ENCODE measurements at regions not wholly inside any gene's neighbourhood (a gene's known extent, or its start where the extent isn't known, plus 50 kb on each side); places are given as distances from the start of the nearest gene placed in this dataset.

DNA sequence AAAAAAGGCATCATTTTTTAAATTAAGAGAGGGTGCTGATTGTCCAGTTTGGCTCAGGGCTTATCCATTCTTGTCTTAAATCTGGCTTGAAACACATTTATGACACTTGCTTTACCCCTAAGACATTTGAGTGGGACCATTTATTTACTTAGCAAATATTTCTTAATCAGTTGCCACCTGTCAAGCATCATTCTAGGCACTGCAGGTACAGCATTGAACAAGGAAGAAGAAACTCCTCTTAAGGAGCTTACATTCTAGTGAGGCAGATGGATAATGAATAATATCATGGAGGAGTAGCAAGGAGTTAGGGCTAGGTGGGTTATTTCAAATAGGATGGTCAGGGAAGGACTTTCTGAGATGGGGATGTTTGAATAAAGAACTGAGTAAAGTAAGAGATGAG, 189.8 kb downstream of the UTRN start:
- Histone ChIP-seq H3K9me3 (ENCODE audit: control insufficient read depth, low read depth, low read length) (no peaks in the 10 kb centered on the region), H3K4me1 (ENCODE audit: insufficient read depth, low read length) (no peaks in the 10 kb centered on the region), H4K5ac (ENCODE audit: insufficient read length, low read depth, low read length) (no peak overlapping the region), H3K79me2 (ENCODE audit: insufficient read depth, low read length) (no peaks in the 10 kb centered on the region), H2BK12ac (ENCODE audit: insufficient read length, low read depth, low read length) (no peak overlapping the region), H3K27me3 (ENCODE audit: insufficient read depth, low read length) (no peaks in the 10 kb centered on the region), H3K18ac (ENCODE audit: insufficient read length, low read depth, low read length) (no peak overlapping the region), H2AK5ac (ENCODE audit: insufficient read length, low read length) (no peak overlapping the region), H4K20me1 (ENCODE audit: control insufficient read depth, insufficient read depth, insufficient read length) (no peaks in the 10 kb centered on the region), H2AFZ (ENCODE audit: low read length) (no peak overlapping the region), H2BK15ac (ENCODE audit: low read depth, low read length) (no peak overlapping the region), H2BK120ac (ENCODE audit: low read depth, low read length, poor library complexity, severe bottlenecking) (no peak overlapping the region), H2BK20ac (ENCODE audit: low read depth, low read length, poor library complexity, severe bottlenecking) (no peak overlapping the region), H3K56ac (ENCODE audit: insufficient read length, low read depth, low read length) (no peak overlapping the region), H3K23ac (ENCODE audit: insufficient read length, low read depth, low read length) (no peak overlapping the region), H3K79me1 (ENCODE audit: insufficient read depth, low read depth, low read length, poor library complexity, severe bottlenecking) (no peaks in the 10 kb centered on the region), H3K4me2 (ENCODE audit: insufficient read depth, insufficient read length, low read length) (no peak overlapping the region), H2BK5ac (ENCODE audit: insufficient read length, low read length) (no peak overlapping the region), H3K23me2 (ENCODE audit: insufficient read length, low read depth, low read length, poor library complexity, severe bottlenecking) (no peaks in the 10 kb centered on the region), H4K8ac (replicated peaks; ENCODE audit: insufficient read length, low read depth, low read length) (no peak overlapping the region), H3K9ac (ENCODE audit: extremely low read depth, insufficient read length, low read length) (no peak overlapping the region), H3K14ac (ENCODE audit: insufficient read depth, low read length) (no peak overlapping the region), H4K91ac (ENCODE audit: insufficient read length, low read depth, low read length) (no peak overlapping the region), H3K27ac (ENCODE audit: insufficient read length, low read depth, low read length) (no peak overlapping the region), H3K4ac (ENCODE audit: low read depth, low read length) (no peak overlapping the region), H3T11ph (ENCODE audit: low read length) (no peak overlapping the region)
- no peak overlapping the region for H3K27ac Mint-ChIP-seq
- H3K4me3 Mint-ChIP-seq: no peak overlapping the region
- no peaks in the 10 kb centered on the region for H3K27me3 Mint-ChIP-seq (ENCODE audit: low read depth)
- TF ChIP-seq, protein P1, sequence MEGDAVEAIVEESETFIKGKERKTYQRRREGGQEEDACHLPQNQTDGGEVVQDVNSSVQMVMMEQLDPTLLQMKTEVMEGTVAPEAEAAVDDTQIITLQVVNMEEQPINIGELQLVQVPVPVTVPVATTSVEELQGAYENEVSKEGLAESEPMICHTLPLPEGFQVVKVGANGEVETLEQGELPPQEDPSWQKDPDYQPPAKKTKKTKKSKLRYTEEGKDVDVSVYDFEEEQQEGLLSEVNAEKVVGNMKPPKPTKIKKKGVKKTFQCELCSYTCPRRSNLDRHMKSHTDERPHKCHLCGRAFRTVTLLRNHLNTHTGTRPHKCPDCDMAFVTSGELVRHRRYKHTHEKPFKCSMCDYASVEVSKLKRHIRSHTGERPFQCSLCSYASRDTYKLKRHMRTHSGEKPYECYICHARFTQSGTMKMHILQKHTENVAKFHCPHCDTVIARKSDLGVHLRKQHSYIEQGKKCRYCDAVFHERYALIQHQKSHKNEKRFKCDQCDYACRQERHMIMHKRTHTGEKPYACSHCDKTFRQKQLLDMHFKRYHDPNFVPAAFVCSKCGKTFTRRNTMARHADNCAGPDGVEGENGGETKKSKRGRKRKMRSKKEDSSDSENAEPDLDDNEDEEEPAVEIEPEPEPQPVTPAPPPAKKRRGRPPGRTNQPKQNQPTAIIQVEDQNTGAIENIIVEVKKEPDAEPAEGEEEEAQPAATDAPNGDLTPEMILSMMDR (conservative IDR thresholded peaks at IDR 0.05): no peak
- peaks cover 12 to 45% (median 28%) of the 10 kb centered on the region in 3 experiments for H3K36me3 Mint-ChIP-seq (ENCODE audit: insufficient read depth in 1 of 3, low read depth in 3 of 3)
- no peaks in the 10 kb centered on the region for H3K4me1 Mint-ChIP-seq
- no peak for DNase-seq
- peaks cover 5 to 9% of the 10 kb centered on the region in 2 experiments for H3K9me3 Mint-ChIP-seq

Measured in H9 (cell line).